VCaP (cell line): ENCODE measurements at regions not wholly inside any gene's neighbourhood (a gene's known extent, or its start where the extent isn't known, plus 50 kb on each side); places are given as distances from the start of the nearest gene placed in this dataset.
A peak's percentile ranks its signal among the peaks of the same experiment; 100 is the strongest.

ENCODE experiments used
- H3K27ac ChIP-seq: fragments of 450-650 bp; 2 replicates; pipeline ENCODE4 v1.5.1; 2017
- TF ChIP-seq, protein P1 (sequence below): fragments of 450-650 bp; conservative IDR thresholded peaks from 2 replicates; pipeline ENCODE4 v1.5.1; 2017; ENCODE audit warnings: mild to moderate bottlenecking, moderate library complexity

DNA sequence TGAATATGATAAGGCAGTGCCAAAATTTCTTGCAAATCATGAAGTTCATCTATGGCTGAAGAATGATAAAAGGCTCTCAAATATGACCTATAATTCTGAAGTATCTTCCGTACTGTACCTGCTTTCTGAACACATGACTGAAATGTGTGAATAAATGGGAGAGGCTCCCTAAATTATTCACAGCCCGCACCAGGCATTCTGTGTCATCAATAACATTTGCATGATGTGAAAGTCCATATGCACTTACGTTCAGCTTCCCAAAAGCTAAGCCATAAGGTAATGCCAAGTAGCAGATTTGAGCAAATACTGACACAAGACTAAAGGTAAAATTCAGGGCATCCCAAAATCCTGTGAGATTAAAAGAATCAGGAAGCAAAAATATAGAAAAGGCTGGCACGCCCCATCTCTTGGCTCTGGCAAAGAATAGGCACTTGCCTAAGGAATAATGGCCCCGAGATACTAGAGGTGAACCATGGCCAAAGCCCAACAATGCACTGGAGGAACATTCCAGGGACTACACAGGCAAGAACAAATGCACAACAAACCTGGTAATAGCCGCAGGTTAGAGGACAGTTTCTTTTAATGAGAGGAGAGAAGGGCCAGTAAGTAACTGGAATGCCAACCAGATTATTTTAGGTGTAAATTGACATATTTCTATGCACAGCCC, 280.5 kb downstream of the IPMK start:
- no peak overlapping the region for H3K27ac ChIP-seq
- TF ChIP-seq, protein P1, sequence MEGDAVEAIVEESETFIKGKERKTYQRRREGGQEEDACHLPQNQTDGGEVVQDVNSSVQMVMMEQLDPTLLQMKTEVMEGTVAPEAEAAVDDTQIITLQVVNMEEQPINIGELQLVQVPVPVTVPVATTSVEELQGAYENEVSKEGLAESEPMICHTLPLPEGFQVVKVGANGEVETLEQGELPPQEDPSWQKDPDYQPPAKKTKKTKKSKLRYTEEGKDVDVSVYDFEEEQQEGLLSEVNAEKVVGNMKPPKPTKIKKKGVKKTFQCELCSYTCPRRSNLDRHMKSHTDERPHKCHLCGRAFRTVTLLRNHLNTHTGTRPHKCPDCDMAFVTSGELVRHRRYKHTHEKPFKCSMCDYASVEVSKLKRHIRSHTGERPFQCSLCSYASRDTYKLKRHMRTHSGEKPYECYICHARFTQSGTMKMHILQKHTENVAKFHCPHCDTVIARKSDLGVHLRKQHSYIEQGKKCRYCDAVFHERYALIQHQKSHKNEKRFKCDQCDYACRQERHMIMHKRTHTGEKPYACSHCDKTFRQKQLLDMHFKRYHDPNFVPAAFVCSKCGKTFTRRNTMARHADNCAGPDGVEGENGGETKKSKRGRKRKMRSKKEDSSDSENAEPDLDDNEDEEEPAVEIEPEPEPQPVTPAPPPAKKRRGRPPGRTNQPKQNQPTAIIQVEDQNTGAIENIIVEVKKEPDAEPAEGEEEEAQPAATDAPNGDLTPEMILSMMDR: no peak

DNA sequence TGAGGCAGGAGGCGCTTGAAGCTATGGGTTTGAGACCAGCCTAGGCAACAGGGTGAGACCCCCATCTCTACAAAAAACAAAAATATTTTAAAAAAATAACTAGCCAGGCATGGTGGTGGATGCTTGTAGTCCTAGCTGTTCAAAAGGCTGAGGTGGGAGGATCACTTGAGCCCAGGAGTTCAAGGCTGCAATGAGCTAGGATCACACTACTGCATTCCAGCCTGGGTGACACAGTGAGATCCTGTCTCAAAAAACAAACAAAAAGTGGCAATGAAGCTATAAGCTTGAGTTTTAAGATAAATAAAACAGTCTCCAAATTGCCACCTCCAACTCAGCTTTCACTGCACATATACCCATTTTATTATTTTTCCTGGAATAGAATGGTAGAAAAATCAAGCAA, 281.3 kb downstream of the IPMK start:
- TF ChIP-seq, protein P1: no peak
- H3K27ac ChIP-seq: peak overlapping the region; percentile 31; the same call in 1 of the 2 replicates

DNA sequence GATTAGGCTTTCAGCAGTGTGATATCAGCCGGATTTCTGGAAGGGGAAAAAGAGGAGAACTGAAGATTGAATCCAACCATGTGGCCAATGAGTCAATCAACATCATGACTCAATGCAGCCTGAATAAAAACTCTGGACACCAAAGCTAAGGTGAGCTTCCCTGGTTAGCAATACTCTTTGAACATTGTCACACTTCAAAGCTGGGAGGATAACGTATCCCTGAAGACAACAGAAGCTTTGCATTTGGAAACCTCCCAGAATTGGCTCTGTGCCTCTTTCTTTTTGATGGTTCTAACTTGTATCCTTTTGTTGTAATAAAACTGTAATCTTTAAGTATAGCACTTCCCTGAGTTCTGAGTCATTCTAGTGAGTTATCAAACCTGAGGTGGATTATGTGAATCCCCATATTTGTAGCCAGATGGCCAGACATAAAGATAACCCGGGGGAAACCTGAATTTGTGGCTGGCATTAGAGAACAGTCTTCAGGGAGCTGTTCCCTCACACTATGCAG, 284.4 kb downstream of the IPMK start:
- TF ChIP-seq, protein P1: no peak
- no peak overlapping the region for H3K27ac ChIP-seq

DNA sequence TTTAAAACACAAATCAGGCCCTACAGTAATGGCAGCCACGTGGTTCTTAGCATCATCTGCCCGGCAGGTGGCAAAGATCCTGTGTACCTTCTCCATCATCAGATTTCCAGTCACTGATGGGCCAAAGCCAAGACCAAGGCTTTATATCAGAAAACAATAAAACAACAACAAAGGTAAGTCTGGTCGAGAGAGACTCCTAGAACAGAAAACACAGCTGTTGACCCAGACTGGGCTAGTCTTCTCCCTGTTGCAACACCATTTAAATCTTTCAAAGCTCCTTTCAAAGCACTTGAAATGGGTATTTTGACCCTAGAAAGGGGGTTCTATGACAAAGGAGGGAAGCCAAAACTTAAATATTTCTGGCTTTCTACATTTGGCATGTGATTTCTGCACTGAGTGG, 285.6 kb downstream of the IPMK start:
- H3K27ac ChIP-seq: no peak overlapping the region
- TF ChIP-seq, protein P1: no peak

DNA sequence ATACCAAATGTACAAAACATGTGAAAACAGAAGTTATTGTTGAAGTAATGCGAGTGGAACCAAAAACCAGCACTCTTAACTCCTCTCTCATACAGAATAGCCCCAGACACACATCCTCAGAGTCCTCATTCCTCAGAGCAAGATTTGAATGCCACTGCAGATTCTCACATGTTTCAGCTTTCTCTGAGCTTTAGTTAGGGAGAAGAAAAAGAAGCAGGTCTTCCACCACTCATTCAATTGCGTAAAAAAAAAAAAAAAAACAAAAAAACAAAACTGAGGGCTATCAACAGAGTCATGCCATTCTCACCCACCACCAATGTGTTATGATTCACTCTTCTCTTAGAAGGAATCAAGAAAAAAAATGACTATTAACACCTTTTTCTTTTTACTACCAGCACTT, 287.7 kb downstream of the IPMK start:
- no peak overlapping the region for H3K27ac ChIP-seq
- TF ChIP-seq, protein P1: no peak

DNA sequence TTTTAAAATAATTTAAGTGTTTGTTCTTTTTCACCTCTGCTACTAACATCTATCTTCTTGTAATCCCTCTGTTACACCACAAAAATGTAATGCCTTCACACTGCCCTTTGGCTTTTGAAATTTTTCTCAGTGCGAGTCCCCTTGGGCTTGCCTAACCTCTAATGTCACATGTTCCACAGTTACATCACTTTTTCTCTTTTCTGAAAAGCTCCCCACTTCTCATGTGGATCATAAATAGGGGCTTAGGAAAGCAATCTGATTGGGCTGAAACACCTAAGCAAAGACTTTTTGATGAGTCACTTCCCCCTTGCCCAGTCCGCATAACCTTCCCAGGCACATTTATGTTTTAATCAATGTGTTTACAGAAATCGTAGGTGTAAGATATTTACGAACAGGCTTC, 288.2 kb downstream of the IPMK start:
- H3K27ac ChIP-seq: no peak overlapping the region
- TF ChIP-seq, protein P1: no peak

DNA sequence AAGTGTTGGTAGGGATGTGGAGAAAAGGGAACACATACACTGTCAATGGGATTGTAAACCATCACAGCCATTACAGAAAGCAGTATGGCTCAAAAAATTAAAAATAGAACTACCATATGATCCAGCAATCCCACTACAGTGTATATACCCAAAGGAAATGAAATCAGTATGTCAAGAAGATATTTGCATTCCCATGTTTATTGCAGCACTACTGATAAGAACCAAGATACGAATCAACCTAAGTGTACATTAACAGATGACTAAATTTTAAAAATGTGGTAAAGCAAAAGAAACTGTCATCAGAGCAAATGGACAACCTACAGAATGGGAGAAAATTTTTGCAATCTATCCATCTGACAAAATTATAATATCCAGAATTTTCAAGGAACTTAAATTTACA, 290.4 kb downstream of the IPMK start:
- TF ChIP-seq, protein P1: no peak
- no peak overlapping the region for H3K27ac ChIP-seq
